Glutamatergic neuron (in vitro differentiated cells): ENCODE measurements at regions not wholly inside any gene's neighbourhood (a gene's known extent, or its start where the extent isn't known, plus 50 kb on each side); places are given as distances from the start of the nearest gene placed in this dataset.

Source experiments
- DNase-seq: peaks from one replicate; pipeline ENCODE4 v3.0.0; 2022
- H3K27ac Mint-ChIP-seq: one replicate; pipeline ENCODE4 v1.8.0; 2020; ENCODE audit warnings: mild to moderate bottlenecking, mixed read lengths, inconsistent platforms; ENCODE audit not compliant: unreplicated experiment
- H3K27me3 Mint-ChIP-seq: one replicate; pipeline ENCODE4 v1.8.0; 2020; ENCODE audit warnings: mild to moderate bottlenecking, moderate library complexity, mixed read lengths, inconsistent platforms; ENCODE audit not compliant: unreplicated experiment
- H3K36me3 Mint-ChIP-seq: one replicate; pipeline ENCODE4 v1.8.0; 2020; ENCODE audit warnings: mild to moderate bottlenecking, mixed read lengths, inconsistent platforms; ENCODE audit not compliant: unreplicated experiment
- H3K4me1 Mint-ChIP-seq: one replicate; pipeline ENCODE4 v1.8.0; 2020; ENCODE audit warnings: mild to moderate bottlenecking, low read depth, mixed read lengths, inconsistent platforms; ENCODE audit not compliant: unreplicated experiment
- H3K4me3 Mint-ChIP-seq: one replicate; pipeline ENCODE4 v1.8.0; 2020; ENCODE audit warnings: mild to moderate bottlenecking, mixed read lengths, inconsistent platforms; ENCODE audit not compliant: unreplicated experiment
- H3K9me3 Mint-ChIP-seq: one replicate; pipeline ENCODE4 v1.8.0; 2020; ENCODE audit warnings: mild to moderate bottlenecking, moderate library complexity, mixed read lengths, inconsistent platforms; ENCODE audit not compliant: unreplicated experiment
- CTCF ChIP-seq: fragments of 200-600 bp; sonication (generic); IDR thresholded peaks from one replicate; pipeline ENCODE4 v1.5.0; 2021; ENCODE audit not compliant: partially characterized antibody, unreplicated experiment

DNA sequence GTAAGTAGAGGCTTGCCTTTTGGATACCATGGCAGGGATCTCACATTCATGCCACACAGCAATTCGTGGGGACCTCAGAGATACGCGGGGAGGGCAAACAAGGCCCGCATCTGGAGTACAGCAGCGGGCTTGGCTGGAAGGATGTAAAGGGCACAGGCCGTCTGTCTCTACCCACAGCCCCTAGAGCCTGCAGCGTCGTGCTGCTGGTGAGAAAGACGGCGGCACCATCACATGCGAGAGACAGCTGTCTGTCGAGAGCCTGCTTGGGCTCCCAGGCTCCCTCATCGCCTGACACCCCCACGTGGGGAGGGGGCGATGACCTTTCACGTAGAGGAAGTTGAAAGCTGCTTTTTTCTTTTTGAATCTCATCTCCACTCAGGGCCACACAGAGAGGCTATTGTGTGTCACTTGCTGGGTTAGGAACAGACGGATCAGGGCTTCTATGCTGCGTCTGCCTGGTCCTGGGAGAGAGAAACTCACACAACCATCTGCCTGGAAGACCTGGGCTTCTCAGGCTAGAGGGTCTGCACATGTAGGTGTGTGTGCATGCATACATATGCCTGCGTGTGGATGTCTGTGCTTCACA is 134.6 kb upstream of the PPP1R26 start:
- no peaks in the 10 kb centered on the region for H3K36me3 Mint-ChIP-seq
- TF ChIP-seq CTCF: no peak
- H3K9me3 Mint-ChIP-seq: peaks cover 8% of the 10 kb centered on the region
- no peak overlapping the region for H3K4me3 Mint-ChIP-seq
- peaks cover 30% of the 10 kb centered on the region for H3K4me1 Mint-ChIP-seq
- no peak for DNase-seq
- peaks cover 3% of the 10 kb centered on the region for H3K27me3 Mint-ChIP-seq
- peak overlapping the region; percentile 33 for H3K27ac Mint-ChIP-seq

GRCh38 chr9:135345775-135346433 is 133.7 kb upstream of the PPP1R26 start:
- H3K27me3 Mint-ChIP-seq: peaks cover 3% of the 10 kb centered on the region
- no peak for DNase-seq
- TF ChIP-seq CTCF: no peak
- H3K9me3 Mint-ChIP-seq: peaks cover 5% of the 10 kb centered on the region
- no peaks in the 10 kb centered on the region for H3K36me3 Mint-ChIP-seq
- H3K27ac Mint-ChIP-seq: no peak overlapping the region
- H3K4me1 Mint-ChIP-seq: peaks cover 28% of the 10 kb centered on the region
- H3K4me3 Mint-ChIP-seq: no peak overlapping the region

GRCh38 chr9:135346438-135347050 is 133.0 kb upstream of the PPP1R26 start:
- Mint-ChIP-seq H3K9me3 (peaks cover 7% of the 10 kb centered on the region), H3K4me3 (no peak overlapping the region), H3K36me3 (no peaks in the 10 kb centered on the region), H3K4me1 (peaks cover 25% of the 10 kb centered on the region), H3K27me3 (peaks cover 3% of the 10 kb centered on the region), H3K27ac (no peak overlapping the region)
- TF ChIP-seq CTCF: no peak
- no peak for DNase-seq

DNA sequence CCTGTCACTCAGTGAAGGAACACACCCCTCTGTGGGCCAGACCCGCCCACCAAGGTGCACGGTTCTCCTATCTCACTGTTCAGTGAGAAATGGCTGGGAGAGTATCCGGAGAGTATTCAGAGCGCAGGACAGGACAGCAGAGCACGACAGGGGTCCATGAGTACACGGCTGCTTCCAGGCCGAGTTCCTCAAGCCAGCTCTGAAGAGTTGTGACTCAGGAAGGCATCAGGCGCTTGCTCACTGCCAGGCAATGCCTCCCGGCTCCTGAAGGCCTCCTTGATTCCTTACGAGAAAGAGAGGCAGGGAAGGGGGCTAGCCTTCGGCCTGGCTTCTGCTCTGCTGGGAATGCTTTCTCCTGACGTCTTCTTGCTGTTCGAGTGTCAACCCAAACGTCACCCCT is 132.1 kb upstream of the PPP1R26 start:
- TF ChIP-seq CTCF: no peak
- Mint-ChIP-seq H3K9me3 (peaks cover 7% of the 10 kb centered on the region), H3K27me3 (peaks cover 6% of the 10 kb centered on the region), H3K4me1 (peaks cover 25% of the 10 kb centered on the region), H3K4me3 (no peak overlapping the region), H3K36me3 (no peaks in the 10 kb centered on the region), H3K27ac (no peak overlapping the region)
- no peak for DNase-seq
